HEK293 (cell line): ENCODE measurements at regions not wholly inside any gene's neighbourhood (a gene's known extent, or its start where the extent isn't known, plus 50 kb on each side); places are given as distances from the start of the nearest gene placed in this dataset.
A peak's percentile ranks its signal among the peaks of the same experiment; 100 is the strongest.

Experiments used
- EGR2 ChIP-seq: fragments of 450-650 bp; formaldehyde crosslinking; IDR thresholded peaks from 2 replicates; pipeline ENCODE4 v1.5.1; 2016; ENCODE audit warnings: low read depth, missing biosample characterization, missing genetic modification characterization
- GLI4 ChIP-seq: fragments of 450-650 bp; formaldehyde crosslinking; IDR thresholded peaks from 2 replicates; pipeline ENCODE4 v1.5.1; 2016; ENCODE audit warnings: missing biosample characterization, missing genetic modification characterization
- GLIS1 ChIP-seq: fragments of 450-650 bp; formaldehyde crosslinking; IDR thresholded peaks from 2 replicates; pipeline ENCODE4 v1.5.1; 2016; ENCODE audit warnings: missing biosample characterization, missing genetic modification characterization
- HOXA7 ChIP-seq: sonication (generic); formaldehyde crosslinking; IDR thresholded peaks from 2 replicates; pipeline ENCODE4 v1.8.1; 2022; ENCODE audit warnings: missing genetic modification reagents, borderline replicate concordance
- KLF1 ChIP-seq: fragments of 450-650 bp; formaldehyde crosslinking; IDR thresholded peaks from 2 replicates; pipeline ENCODE4 v1.5.1; 2016; ENCODE audit warnings: missing biosample characterization, missing genetic modification characterization
- MYNN ChIP-seq: fragments of 450-650 bp; formaldehyde crosslinking; IDR thresholded peaks from 2 replicates; pipeline ENCODE4 v1.5.1; 2016; ENCODE audit warnings: missing biosample characterization, missing genetic modification characterization, borderline replicate concordance
- MZF1 ChIP-seq: fragments of 450-650 bp; formaldehyde crosslinking; IDR thresholded peaks from 2 replicates; pipeline ENCODE4 v1.5.1; 2017; ENCODE audit warnings: missing biosample characterization, missing genetic modification characterization, borderline replicate concordance
- SP3 ChIP-seq: fragments of 450-650 bp; formaldehyde crosslinking; IDR thresholded peaks from 2 replicates; pipeline ENCODE4 v1.5.1; 2016; ENCODE audit warnings: missing biosample characterization, missing genetic modification characterization
- TCF7L2 ChIP-seq: IDR thresholded peaks from 2 replicates; pipeline ENCODE4 v1.6.1; 2011; ENCODE audit warnings: low read depth, mild to moderate bottlenecking, inconsistent platforms, low read length, moderate library complexity, borderline replicate concordance
- YY2 ChIP-seq: fragments of 450-650 bp; formaldehyde crosslinking; IDR thresholded peaks from 2 replicates; pipeline ENCODE4 v1.5.1; 2016; ENCODE audit warnings: missing biosample characterization, missing genetic modification characterization
- ZEB2 ChIP-seq: fragments of 450-650 bp; formaldehyde crosslinking; IDR thresholded peaks from 2 replicates; pipeline ENCODE4 v1.5.1; 2016; ENCODE audit warnings: missing biosample characterization, missing genetic modification characterization
- ZFHX2 ChIP-seq: fragments of 450-650 bp; formaldehyde crosslinking; conservative IDR thresholded peaks from 2 replicates; pipeline ENCODE4 v1.5.1; 2016; ENCODE audit warnings: missing biosample characterization, missing genetic modification characterization
- ZFP3 ChIP-seq: fragments of 450-650 bp; formaldehyde crosslinking; IDR thresholded peaks from 2 replicates; pipeline ENCODE4 v1.5.1; 2016; ENCODE audit warnings: low read depth, missing biosample characterization, missing genetic modification characterization
- ZNF16 ChIP-seq: fragments of 450-650 bp; formaldehyde crosslinking; IDR thresholded peaks from 2 replicates; pipeline ENCODE4 v1.5.1; 2016; ENCODE audit warnings: low read depth, missing biosample characterization, missing genetic modification characterization
- ZNF202 ChIP-seq: fragments of 450-650 bp; formaldehyde crosslinking; IDR thresholded peaks from 2 replicates; pipeline ENCODE4 v1.5.1; 2016; ENCODE audit warnings: missing biosample characterization, missing genetic modification characterization, borderline replicate concordance
- ZNF24 ChIP-seq: fragments of 450-650 bp; formaldehyde crosslinking; IDR thresholded peaks from 2 replicates; pipeline ENCODE4 v1.5.1; 2016; ENCODE audit warnings: missing biosample characterization, missing genetic modification characterization
- ZNF394 ChIP-seq: fragments of 450-650 bp; formaldehyde crosslinking; IDR thresholded peaks from 2 replicates; pipeline ENCODE4 v1.5.1; 2016; ENCODE audit warnings: missing biosample characterization, missing genetic modification characterization, mild to moderate bottlenecking, moderate library complexity, borderline replicate concordance
- ZNF426 ChIP-seq: fragments of 450-650 bp; formaldehyde crosslinking; IDR thresholded peaks from 2 replicates; pipeline ENCODE4 v1.5.1; 2017; ENCODE audit warnings: missing biosample characterization, missing genetic modification characterization, mild to moderate bottlenecking, inconsistent platforms, moderate library complexity
- ZNF433 ChIP-seq: fragments of 450-650 bp; formaldehyde crosslinking; IDR thresholded peaks from 2 replicates; pipeline ENCODE4 v1.5.1; 2016; ENCODE audit warnings: missing biosample characterization, missing genetic modification characterization, low read depth
- ZNF473 ChIP-seq: fragments of 450-650 bp; formaldehyde crosslinking; IDR thresholded peaks from 2 replicates; pipeline ENCODE4 v1.5.1; 2017; ENCODE audit warnings: missing biosample characterization, missing genetic modification characterization
- ZNF530 ChIP-seq: fragments of 450-650 bp; formaldehyde crosslinking; IDR thresholded peaks from 2 replicates; pipeline ENCODE4 v1.5.1; 2016; ENCODE audit warnings: low read depth, missing biosample characterization, missing genetic modification characterization
- ZNF561 ChIP-seq: fragments of 450-650 bp; IDR thresholded peaks from 2 replicates; pipeline ENCODE4 v1.5.1; 2018; ENCODE audit warnings: missing biosample characterization, missing genetic modification characterization, borderline replicate concordance
- ZNF701 ChIP-seq: fragments of 450-650 bp; formaldehyde crosslinking; IDR thresholded peaks from 2 replicates; pipeline ENCODE4 v1.5.1; 2016; ENCODE audit warnings: missing biosample characterization, missing genetic modification characterization
- ZSCAN18 ChIP-seq: fragments of 450-650 bp; formaldehyde crosslinking; IDR thresholded peaks from 2 replicates; pipeline ENCODE4 v1.5.1; 2016; ENCODE audit warnings: missing biosample characterization, missing genetic modification characterization
- ZSCAN5A ChIP-seq: fragments of 450-650 bp; formaldehyde crosslinking; IDR thresholded peaks from 2 replicates; pipeline ENCODE4 v1.5.1; 2016; ENCODE audit warnings: missing biosample characterization, missing genetic modification characterization
- TF ChIP-seq, protein P1 (sequence below): fragments of 450-650 bp; formaldehyde crosslinking; IDR thresholded peaks from 2 replicates; pipeline ENCODE4; 2016; ENCODE audit warnings: missing biosample characterization, missing genetic modification characterization
- TF ChIP-seq, protein P2 (sequence below): fragments of 450-650 bp; formaldehyde crosslinking; IDR thresholded peaks from 2 replicates; pipeline ENCODE4 v1.5.1; 2016; ENCODE audit warnings: missing biosample characterization, missing genetic modification characterization
- TF ChIP-seq, protein P3 (sequence below): fragments of 450-650 bp; formaldehyde crosslinking; IDR thresholded peaks from 2 replicates; pipeline ENCODE4 v1.5.1; 2016; ENCODE audit warnings: missing biosample characterization, missing genetic modification characterization, borderline replicate concordance
- TF ChIP-seq, protein P4 (sequence below): fragments of 450-650 bp; IDR thresholded peaks from 2 replicates; pipeline ENCODE4 v1.5.1; 2018; ENCODE audit warnings: missing biosample characterization, mild to moderate bottlenecking, missing genetic modification characterization

- TF ChIP-seq ZNF701 (tag by site-specific recombination) = no peak
- TF ChIP-seq ZNF561 (tag by site-specific recombination) = peak; percentile 76; the same call in 1 of the 2 replicates
- TF ChIP-seq TCF7L2 = peak; percentile 97
- peak; percentile 11; the same call in 1 of the 2 replicates for TF ChIP-seq SP3
- TF ChIP-seq, protein P1, sequence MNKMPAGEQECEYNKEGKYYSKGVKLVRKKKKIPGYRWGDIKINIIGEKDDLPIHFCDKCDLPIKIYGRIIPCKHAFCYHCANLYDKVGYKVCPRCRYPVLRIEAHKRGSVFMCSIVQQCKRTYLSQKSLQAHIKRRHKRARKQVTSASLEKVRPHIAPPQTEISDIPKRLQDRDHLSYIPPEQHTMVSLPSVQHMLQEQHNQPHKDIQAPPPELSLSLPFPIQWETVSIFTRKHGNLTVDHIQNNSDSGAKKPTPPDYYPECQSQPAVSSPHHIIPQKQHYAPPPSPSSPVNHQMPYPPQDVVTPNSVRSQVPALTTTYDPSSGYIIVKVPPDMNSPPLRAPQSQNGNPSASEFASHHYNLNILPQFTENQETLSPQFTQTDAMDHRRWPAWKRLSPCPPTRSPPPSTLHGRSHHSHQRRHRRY (tag by site-specific recombination) = peak; percentile 75; the same call in 1 of the 2 replicates
- no peak for TF ChIP-seq ZNF16 (tag by site-specific recombination)
- TF ChIP-seq GLI4 (tag by site-specific recombination) = no peak
- TF ChIP-seq KLF1 = no peak
- no peak for TF ChIP-seq ZNF530 (tag by site-specific recombination)
- TF ChIP-seq, protein P2, sequence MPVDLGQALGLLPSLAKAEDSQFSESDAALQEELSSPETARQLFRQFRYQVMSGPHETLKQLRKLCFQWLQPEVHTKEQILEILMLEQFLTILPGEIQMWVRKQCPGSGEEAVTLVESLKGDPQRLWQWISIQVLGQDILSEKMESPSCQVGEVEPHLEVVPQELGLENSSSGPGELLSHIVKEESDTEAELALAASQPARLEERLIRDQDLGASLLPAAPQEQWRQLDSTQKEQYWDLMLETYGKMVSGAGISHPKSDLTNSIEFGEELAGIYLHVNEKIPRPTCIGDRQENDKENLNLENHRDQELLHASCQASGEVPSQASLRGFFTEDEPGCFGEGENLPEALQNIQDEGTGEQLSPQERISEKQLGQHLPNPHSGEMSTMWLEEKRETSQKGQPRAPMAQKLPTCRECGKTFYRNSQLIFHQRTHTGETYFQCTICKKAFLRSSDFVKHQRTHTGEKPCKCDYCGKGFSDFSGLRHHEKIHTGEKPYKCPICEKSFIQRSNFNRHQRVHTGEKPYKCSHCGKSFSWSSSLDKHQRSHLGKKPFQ (tag by site-specific recombination) = peak; percentile 77
- TF ChIP-seq ZNF426 (tag by site-specific recombination) = no peak
- no peak for TF ChIP-seq EGR2
- TF ChIP-seq ZNF473 = no peak
- TF ChIP-seq ZSCAN5A (tag by site-specific recombination) = no peak
- peak; percentile 100 for TF ChIP-seq GLIS1
- TF ChIP-seq ZFP3 (tag by site-specific recombination) = no peak
- TF ChIP-seq, protein P3, sequence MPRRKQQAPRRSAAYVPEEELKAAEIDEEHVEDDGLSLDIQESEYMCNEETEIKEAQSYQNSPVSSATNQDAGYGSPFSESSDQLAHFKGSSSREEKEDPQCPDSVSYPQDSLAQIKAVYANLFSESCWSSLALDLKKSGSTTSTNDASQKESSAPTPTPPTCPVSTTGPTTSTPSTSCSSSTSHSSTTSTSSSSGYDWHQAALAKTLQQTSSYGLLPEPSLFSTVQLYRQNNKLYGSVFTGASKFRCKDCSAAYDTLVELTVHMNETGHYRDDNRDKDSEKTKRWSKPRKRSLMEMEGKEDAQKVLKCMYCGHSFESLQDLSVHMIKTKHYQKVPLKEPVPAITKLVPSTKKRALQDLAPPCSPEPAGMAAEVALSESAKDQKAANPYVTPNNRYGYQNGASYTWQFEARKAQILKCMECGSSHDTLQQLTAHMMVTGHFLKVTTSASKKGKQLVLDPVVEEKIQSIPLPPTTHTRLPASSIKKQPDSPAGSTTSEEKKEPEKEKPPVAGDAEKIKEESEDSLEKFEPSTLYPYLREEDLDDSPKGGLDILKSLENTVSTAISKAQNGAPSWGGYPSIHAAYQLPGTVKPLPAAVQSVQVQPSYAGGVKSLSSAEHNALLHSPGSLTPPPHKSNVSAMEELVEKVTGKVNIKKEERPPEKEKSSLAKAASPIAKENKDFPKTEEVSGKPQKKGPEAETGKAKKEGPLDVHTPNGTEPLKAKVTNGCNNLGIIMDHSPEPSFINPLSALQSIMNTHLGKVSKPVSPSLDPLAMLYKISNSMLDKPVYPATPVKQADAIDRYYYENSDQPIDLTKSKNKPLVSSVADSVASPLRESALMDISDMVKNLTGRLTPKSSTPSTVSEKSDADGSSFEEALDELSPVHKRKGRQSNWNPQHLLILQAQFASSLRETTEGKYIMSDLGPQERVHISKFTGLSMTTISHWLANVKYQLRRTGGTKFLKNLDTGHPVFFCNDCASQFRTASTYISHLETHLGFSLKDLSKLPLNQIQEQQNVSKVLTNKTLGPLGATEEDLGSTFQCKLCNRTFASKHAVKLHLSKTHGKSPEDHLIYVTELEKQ = peak; percentile 84
- TF ChIP-seq HOXA7 (CRISPR knock-in tag) = no peak
- peak; percentile 58; the same call in 1 of the 2 replicates for TF ChIP-seq ZNF394 (tag by site-specific recombination)
- TF ChIP-seq ZNF202 (tag by site-specific recombination) = no peak
- TF ChIP-seq ZSCAN18 (tag by site-specific recombination) = peak; percentile 14; the same call in 1 of the 2 replicates
- TF ChIP-seq ZNF433 (tag by site-specific recombination) = no peak
- TF ChIP-seq MZF1 = no peak; the same call in 1 of the 2 replicates
- TF ChIP-seq ZFHX2 = no peak
- TF ChIP-seq ZNF24 = peak; percentile 96
- TF ChIP-seq ZEB2 (tag by site-specific recombination) = peak; percentile 97
- TF ChIP-seq, protein P4, sequence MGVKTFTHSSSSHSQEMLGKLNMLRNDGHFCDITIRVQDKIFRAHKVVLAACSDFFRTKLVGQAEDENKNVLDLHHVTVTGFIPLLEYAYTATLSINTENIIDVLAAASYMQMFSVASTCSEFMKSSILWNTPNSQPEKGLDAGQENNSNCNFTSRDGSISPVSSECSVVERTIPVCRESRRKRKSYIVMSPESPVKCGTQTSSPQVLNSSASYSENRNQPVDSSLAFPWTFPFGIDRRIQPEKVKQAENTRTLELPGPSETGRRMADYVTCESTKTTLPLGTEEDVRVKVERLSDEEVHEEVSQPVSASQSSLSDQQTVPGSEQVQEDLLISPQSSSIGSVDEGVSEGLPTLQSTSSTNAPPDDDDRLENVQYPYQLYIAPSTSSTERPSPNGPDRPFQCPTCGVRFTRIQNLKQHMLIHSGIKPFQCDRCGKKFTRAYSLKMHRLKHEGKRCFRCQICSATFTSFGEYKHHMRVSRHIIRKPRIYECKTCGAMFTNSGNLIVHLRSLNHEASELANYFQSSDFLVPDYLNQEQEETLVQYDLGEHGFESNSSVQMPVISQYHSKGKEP (tag by site-specific recombination) = peak; percentile 68
- TF ChIP-seq MYNN = no peak
- TF ChIP-seq YY2 (tag by site-specific recombination) = no peak
Observed at GRCh38 chr2:12303181-12304030, 413.3 kb upstream of the TRIB2 start (continued).
